WI38 (cell line): ENCODE measurements at regions not wholly inside any gene's neighbourhood (a gene's known extent, or its start where the extent isn't known, plus 50 kb on each side); places are given as distances from the start of the nearest gene placed in this dataset.
"Not testable (repeated sequence)": the region's sequence is repeated elsewhere in the genome, so short reads cannot be mapped to it uniquely, and the experiment has no call there.

Experiments used
- H3K4me3 ChIP-seq: 2 replicates; pipeline ENCODE4 v1.5.1; 2011; ENCODE audit warnings: low read depth, mild to moderate bottlenecking, control low read depth, low read length
- TF ChIP-seq, protein P1 (sequence below): IDR thresholded peaks from 2 replicates; pipeline ENCODE4 v1.5.1; 2012; ENCODE audit warnings: low read depth, mild to moderate bottlenecking, control low read depth, low read length

DNA sequence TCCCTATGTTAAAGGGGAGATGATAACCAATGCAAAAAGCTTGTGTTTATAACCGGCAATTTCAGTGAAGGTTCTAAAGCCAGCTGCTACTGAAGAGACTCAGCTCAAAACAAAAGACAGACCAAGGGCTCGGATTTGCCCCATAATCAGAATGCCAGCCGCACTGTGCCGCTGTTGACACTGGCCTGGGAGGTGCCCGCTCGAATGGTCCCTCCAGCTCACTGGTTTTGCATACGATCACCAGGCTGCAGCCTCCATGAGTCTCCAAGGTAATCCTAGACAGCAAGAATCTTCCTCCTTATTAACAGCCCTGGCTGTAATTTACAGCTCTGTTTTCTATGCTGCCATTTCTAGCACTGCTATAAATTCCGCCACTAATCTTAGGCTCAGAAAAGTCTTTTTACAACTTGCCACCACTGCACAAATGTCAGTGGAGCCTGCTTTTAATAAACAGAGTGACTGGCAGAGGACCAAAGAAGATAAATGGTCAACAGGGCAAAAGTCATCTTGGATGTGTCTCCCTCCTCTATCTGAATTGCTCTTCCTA is 155.7 kb upstream of the SH3BP4 start:
- no peak overlapping the region for H3K4me3 ChIP-seq

DNA sequence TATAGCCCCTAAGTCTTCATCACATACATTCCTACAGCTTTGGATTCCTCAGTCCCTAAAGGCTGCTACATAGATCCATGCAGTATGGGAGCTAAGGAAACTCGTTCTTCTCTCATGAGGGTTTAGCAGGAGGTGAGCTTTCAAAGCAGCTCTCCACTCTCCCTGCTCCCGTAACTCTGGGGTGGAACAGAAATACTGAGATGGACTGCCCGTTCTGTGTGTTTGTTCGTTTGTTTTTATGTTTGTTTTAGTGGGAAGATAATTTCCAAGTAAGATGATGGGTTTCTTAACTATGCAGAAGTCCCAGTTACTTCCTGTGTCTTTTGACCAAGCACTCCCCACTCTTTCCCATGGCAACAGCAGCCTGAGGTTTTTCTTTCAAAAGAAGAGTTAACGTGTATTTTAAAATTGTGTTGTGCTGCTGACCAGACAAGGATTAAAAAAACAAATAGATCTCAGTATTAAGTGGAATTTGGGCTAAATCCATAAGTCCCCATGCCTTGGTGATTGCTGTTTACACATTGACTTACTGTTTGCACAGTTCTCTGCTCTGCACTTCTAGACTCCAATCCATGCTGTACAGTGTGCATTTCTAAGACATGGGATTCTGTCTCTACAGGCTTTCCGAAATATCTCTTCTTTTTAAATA is 156.4 kb upstream of the SH3BP4 start:
- H3K4me3 ChIP-seq: no peak overlapping the region
- TF ChIP-seq, protein P1, sequence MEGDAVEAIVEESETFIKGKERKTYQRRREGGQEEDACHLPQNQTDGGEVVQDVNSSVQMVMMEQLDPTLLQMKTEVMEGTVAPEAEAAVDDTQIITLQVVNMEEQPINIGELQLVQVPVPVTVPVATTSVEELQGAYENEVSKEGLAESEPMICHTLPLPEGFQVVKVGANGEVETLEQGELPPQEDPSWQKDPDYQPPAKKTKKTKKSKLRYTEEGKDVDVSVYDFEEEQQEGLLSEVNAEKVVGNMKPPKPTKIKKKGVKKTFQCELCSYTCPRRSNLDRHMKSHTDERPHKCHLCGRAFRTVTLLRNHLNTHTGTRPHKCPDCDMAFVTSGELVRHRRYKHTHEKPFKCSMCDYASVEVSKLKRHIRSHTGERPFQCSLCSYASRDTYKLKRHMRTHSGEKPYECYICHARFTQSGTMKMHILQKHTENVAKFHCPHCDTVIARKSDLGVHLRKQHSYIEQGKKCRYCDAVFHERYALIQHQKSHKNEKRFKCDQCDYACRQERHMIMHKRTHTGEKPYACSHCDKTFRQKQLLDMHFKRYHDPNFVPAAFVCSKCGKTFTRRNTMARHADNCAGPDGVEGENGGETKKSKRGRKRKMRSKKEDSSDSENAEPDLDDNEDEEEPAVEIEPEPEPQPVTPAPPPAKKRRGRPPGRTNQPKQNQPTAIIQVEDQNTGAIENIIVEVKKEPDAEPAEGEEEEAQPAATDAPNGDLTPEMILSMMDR: no peak

More for the DNA sequence above, 155.7 kb upstream of the SH3BP4 start:
- TF ChIP-seq, protein P1: no peak

DNA sequence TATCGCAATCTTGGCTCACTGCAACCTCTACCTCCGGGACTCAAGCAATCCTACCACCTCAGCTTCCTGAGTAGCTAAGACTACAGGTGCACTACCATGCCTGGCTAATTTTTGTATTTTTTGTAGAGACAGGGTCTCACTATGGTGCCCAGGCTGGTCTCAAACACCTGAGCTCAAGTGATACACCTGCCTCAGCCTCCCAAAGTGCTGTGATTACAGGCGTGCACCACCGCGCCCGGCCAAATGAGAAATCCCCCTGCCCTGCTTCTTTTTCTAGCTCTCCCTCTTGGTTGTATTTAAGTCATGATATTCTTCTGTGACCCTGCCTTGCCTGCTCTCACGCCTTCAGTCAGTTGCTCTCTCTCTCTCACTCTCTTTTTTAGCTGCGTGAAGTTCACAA is 157.0 kb upstream of the SH3BP4 start:
- H3K4me3 ChIP-seq: no peak overlapping the region
- TF ChIP-seq, protein P1: no peak

DNA sequence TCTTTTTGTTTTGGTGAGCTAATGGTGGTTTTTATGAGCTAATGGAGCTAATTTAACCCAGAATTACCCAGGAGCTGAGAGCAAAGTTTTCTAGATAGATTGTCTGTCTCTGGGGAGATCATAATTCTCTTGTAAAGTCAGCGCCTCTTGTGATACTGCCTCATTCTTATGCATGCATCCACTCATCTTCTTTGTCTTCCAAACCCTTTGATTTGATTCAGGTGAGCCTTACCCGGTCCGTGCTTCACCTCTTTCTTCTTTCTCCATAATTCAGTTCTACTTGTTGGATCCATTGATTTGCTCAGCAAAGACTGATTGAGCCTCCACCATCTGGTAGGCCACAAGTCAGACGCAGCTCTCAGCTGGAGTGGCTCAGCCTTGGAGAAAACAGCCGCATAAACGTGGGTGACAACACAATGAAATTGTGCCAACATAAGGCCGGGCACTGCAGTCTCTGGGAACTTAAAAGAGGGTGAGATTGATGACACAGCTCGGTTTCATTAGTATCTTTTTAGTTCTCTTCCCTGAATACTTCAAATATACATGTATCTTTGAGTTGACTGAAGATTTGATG is 158.5 kb upstream of the SH3BP4 start:
- no peak overlapping the region for H3K4me3 ChIP-seq
- TF ChIP-seq, protein P1: no peak

DNA sequence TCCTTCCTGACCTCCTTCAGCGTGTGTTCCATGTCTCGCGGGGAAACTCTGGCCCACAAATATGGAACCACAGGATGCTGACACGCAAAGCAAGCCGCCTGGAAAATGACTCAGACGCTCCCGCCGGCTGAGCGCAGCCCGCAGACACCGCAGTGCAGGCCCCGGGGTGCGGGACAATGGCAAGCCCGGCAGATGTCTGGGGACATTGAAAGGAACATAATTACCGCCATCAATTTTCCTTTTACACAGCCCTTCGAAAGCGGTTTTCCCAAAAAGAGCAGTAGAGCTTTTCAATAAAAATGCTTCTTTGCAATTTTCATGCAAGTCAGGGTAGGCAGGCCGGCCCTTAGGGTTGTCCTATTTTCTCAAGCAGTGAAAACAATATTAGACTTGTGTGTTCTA is 159.2 kb upstream of the SH3BP4 start:
- TF ChIP-seq, protein P1: no peak
- no peak overlapping the region for H3K4me3 ChIP-seq

DNA sequence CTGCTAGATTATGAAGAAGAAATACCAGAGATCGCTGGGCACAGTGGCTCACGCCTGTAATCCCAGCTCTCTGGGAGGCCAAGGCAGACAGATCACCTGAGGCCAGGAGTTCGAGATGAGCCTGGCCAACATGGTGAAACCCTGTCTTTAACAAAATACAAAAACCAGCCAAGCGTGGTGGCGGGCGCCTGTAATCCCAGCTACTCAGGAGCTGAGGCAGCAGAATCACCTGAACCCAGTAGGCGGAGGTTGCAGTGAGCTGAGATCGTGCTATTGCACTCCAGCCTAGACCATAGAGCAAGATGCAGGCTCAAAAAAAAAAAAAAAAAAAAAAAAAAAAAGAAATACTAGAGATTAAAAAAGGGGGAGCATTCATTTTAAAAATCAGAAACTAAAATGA is 159.7 kb upstream of the SH3BP4 start:
- H3K4me3 ChIP-seq: not testable (repeated sequence)

DNA sequence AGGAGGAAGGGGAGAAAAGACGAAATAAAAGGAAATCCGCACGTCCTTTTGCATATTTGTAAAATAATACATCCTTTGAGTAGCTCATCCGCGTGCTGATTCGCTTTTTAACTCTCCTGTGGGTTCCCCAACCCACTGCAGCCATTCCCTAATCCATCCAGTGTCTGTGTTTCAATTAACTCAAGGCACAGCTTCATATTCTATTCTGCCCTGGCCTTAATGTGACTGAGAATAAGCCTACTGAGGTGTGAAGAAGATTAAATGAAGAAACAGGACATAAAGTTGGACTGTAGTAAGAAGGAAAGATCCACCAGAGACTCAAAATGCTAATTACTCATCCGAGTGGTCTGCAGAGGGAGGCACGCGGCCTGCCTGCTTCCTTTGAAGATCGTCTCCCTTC is 161.4 kb upstream of the SH3BP4 start:
- TF ChIP-seq, protein P1: no peak
- no peak overlapping the region for H3K4me3 ChIP-seq
